SH-SY5Y (cell line): ENCODE measurements at regions not wholly inside any gene's neighbourhood (a gene's known extent, or its start where the extent isn't known, plus 50 kb on each side); places are given as distances from the start of the nearest gene placed in this dataset.

ENCODE experiments used
- GATA2 ChIP-seq: IDR thresholded peaks from 2 replicates; pipeline ENCODE4 v1.6.1; 2011; ENCODE audit warnings: mild to moderate bottlenecking, low read depth, low read length
- GATA3 ChIP-seq: IDR thresholded peaks from 2 replicates; pipeline ENCODE4 v1.6.1; 2011; ENCODE audit warnings: low read depth, mild to moderate bottlenecking, low read length, moderate library complexity

DNA sequence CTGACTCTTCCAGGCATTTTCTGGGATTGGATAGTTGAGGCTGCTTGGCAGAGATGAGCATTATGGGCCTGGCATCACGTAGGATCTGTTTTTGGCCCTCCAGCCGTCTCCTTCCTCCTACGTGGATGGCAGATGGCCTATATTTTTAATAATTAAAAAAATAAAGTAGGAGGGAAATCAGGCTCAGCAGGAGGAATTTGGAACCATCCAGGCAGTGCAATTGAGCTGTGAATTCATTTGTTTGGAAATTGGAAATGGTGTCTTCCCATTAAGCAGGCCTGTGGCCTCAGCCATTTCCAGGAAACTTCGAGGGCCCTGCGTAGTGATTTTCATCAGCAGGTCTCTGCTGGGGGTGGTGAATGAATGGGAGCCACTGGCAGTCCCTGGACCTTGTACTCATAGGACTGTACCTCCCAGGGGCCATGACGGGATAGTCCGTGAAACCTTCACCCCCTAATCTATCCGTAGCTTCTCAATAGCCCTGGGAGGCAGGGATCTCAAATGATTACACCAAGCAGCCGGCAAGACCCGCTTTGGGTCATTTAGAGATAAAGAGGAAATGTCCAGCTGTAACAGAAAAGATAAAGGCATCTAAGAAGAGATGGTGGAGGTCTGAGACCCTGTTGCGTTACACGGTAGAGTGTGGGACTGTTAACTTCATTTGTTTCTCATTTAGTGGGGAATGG, 73.1 kb upstream of the TNP1 start:
- TF ChIP-seq GATA3 (no peak), GATA2 (no peak)
